PC-9 (cell line): ENCODE measurements at regions not wholly inside any gene's neighbourhood (a gene's known extent, or its start where the extent isn't known, plus 50 kb on each side); places are given as distances from the start of the nearest gene placed in this dataset.

Experiments used
- EZH2 ChIP-seq: fragments of 200-600 bp; sonication (generic); IDR thresholded peaks from 2 replicates; pipeline ENCODE4 v1.8.0; 2017; ENCODE audit warnings: antibody characterized with exemption, low read depth
- TF ChIP-seq, protein P1 (sequence below): fragments of 200-600 bp; sonication (generic); conservative IDR thresholded peaks from 2 replicates; pipeline ENCODE4 v1.6.1; 2017; ENCODE audit warnings: mixed run types, antibody characterized with exemption, mild to moderate bottlenecking, moderate library complexity

DNA sequence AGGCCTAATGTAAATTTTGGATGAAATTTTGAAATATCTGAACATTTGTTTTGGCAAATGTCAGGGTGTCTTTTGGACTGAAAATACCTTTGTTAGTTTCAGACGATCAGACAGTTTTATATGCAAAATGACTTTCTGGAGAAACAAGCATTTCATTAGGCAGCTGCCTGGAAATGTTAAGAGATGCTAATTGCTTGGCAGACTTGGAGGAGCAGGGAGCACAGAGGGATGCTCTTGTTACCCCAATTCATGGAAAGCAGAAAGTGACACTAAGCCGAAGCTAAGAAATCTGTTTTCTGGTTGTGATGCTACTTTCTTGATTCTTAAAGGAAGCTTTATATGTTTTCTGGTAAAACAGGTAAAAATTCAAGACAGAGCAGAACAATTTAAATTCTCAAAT lies 204.3 kb upstream of the GBE1 start:
- TF ChIP-seq, protein P1, sequence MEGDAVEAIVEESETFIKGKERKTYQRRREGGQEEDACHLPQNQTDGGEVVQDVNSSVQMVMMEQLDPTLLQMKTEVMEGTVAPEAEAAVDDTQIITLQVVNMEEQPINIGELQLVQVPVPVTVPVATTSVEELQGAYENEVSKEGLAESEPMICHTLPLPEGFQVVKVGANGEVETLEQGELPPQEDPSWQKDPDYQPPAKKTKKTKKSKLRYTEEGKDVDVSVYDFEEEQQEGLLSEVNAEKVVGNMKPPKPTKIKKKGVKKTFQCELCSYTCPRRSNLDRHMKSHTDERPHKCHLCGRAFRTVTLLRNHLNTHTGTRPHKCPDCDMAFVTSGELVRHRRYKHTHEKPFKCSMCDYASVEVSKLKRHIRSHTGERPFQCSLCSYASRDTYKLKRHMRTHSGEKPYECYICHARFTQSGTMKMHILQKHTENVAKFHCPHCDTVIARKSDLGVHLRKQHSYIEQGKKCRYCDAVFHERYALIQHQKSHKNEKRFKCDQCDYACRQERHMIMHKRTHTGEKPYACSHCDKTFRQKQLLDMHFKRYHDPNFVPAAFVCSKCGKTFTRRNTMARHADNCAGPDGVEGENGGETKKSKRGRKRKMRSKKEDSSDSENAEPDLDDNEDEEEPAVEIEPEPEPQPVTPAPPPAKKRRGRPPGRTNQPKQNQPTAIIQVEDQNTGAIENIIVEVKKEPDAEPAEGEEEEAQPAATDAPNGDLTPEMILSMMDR = no peak
- TF ChIP-seq EZH2 = no peak
